SU-DHL-6 (cell line): ENCODE measurements at regions not wholly inside any gene's neighbourhood (a gene's known extent, or its start where the extent isn't known, plus 50 kb on each side); places are given as distances from the start of the nearest gene placed in this dataset.

Experiments used
- H2AFZ ChIP-seq: fragments of 200-600 bp; sonication (generic); 2 replicates; pipeline ENCODE4 v1.6.1; 2014; ENCODE audit warnings: low read depth, mild to moderate bottlenecking, moderate library complexity, mixed read lengths, antibody characterized with exemption, low read length; ENCODE audit not compliant: severe bottlenecking
- H3F3A ChIP-seq: fragments of 200-600 bp; shearing (Covaris generic); 2 replicates; pipeline ENCODE4 v1.6.0; 2016; ENCODE audit warnings: antibody characterized with exemption, mild to moderate bottlenecking; ENCODE audit not compliant: insufficient read depth
- H3K27ac ChIP-seq: fragments of 200-600 bp; sonication (generic); 2 replicates; pipeline ENCODE4 v1.5.1; 2016; ENCODE audit warnings: low read depth, mild to moderate bottlenecking, low read length, moderate library complexity, mixed read lengths
- H3K27me3 ChIP-seq: fragments of 200-600 bp; sonication (generic), shearing (Covaris generic); 2 replicates; pipeline ENCODE4 v1.6.0; 2014; ENCODE audit warnings: mild to moderate bottlenecking, low read length
- H3K36me3 ChIP-seq: fragments of 200-600 bp; sonication (generic); 2 replicates; pipeline ENCODE4 v1.6.1; 2014; ENCODE audit warnings: mild to moderate bottlenecking, low read length, mixed read lengths
- H3K4me2 ChIP-seq: fragments of 300-600, 200-600 bp; shearing (Covaris generic), sonication (generic); 2 replicates; pipeline ENCODE4 v1.6.0; 2014; ENCODE audit warnings: low read length, low read depth, mild to moderate bottlenecking; ENCODE audit not compliant: poor library complexity, severe bottlenecking
- H3K4me3 ChIP-seq: fragments of 200-600 bp; sonication (generic); 2 replicates; pipeline ENCODE4 v1.5.1; 2014; ENCODE audit warnings: antibody characterized with exemption, low read length, mild to moderate bottlenecking, mixed read lengths; ENCODE audit not compliant: insufficient read depth, poor library complexity, severe bottlenecking
- H3K79me2 ChIP-seq: fragments of 200-600 bp; sonication (generic); 2 replicates; pipeline ENCODE4 v1.6.1; 2014; ENCODE audit warnings: mild to moderate bottlenecking, low read length, moderate library complexity; ENCODE audit not compliant: insufficient read depth
- H3K9ac ChIP-seq: fragments of 200-600 bp; sonication (generic); 2 replicates; pipeline ENCODE4 v1.7.0; 2014; ENCODE audit warnings: mild to moderate bottlenecking, low read length
- H3K9me2 ChIP-seq: fragments of 200-600 bp; sonication (generic); replicated peaks from 2 replicates; pipeline ENCODE4 v1.6.1; 2014; ENCODE audit warnings: low read length; ENCODE audit not compliant: insufficient read depth
- H3K9me3 ChIP-seq: fragments of 200-600 bp; sonication (generic); 2 replicates; pipeline ENCODE4 v1.6.1; 2014; ENCODE audit warnings: low read length, mixed read lengths; ENCODE audit not compliant: insufficient read depth
- H4K20me1 ChIP-seq: fragments of 200-600 bp; sonication (generic); 2 replicates; pipeline ENCODE4 v1.6.1; 2014; ENCODE audit warnings: low read depth, mild to moderate bottlenecking, antibody characterized with exemption, low read length, moderate library complexity, mixed read lengths
- CTCF ChIP-seq: fragments of 200-600 bp; sonication (generic); IDR thresholded peaks from one replicate; pipeline ENCODE4 v1.5.1; 2017; ENCODE audit warnings: antibody characterized with exemption, mild to moderate bottlenecking, low read length, moderate library complexity; ENCODE audit not compliant: insufficient read depth, poor library complexity, severe bottlenecking
- EZH2phosphoT487 ChIP-seq: fragments of 200-600 bp; sonication (generic), shearing (Covaris generic); conservative IDR thresholded peaks from 2 replicates; pipeline ENCODE4 v1.6.1; 2018; ENCODE audit warnings: mild to moderate bottlenecking, antibody characterized with exemption, low read length, moderate library complexity, mixed read lengths

GRCh38 chr2:7278984-7279383 lies 361.8 kb downstream of the RNF144A start:
- TF ChIP-seq EZH2phosphoT487: no peak
- TF ChIP-seq CTCF: no peak
- Histone ChIP-seq H3K27me3 (no peaks in the 10 kb centered on the region), H3K27ac (no peak overlapping the region), H3K9ac (no peak overlapping the region), H3K36me3 (no peaks in the 10 kb centered on the region), H4K20me1 (no peaks in the 10 kb centered on the region), H3K9me2 (no peaks in the 10 kb centered on the region), H3K9me3 (no peaks in the 10 kb centered on the region), H3K4me2 (no peak overlapping the region), H3K79me2 (no peaks in the 10 kb centered on the region), H2AFZ (no peak overlapping the region), H3K4me3 (no peak overlapping the region), H3F3A (no peaks in the 10 kb centered on the region)

DNA sequence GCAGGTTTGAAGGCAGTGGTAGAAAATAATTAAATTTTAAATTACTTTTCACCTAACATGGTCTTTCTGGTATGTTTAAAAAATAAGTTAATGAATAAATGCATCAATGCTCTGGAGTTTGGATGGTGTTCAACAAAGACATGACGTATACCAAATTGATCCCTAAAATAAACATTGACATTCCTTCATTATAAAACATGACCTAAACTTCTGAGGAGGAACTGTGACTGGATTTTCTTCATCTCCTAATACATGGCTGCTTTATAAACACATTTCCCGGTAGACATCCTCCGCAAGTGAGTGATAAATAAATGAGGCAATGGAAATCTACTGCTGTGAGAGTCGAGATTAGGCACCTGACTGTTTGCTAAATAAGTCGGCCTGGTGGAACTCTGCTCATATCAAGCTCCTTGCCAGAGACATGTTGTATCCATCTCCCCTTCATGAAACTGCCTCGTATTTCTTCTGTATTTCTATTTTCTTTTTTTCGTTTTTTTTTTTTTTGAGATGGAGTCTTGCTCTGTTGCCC lies 362.3 kb downstream of the RNF144A start:
- no peak overlapping the region for H3K9ac ChIP-seq
- H3K27me3 ChIP-seq: no peaks in the 10 kb centered on the region
- no peak overlapping the region for H3K4me2 ChIP-seq
- no peaks in the 10 kb centered on the region for H3K79me2 ChIP-seq
- no peak for TF ChIP-seq EZH2phosphoT487
- no peak for TF ChIP-seq CTCF
- no peaks in the 10 kb centered on the region for H3K9me3 ChIP-seq
- no peaks in the 10 kb centered on the region for H4K20me1 ChIP-seq
- no peak overlapping the region for H3K4me3 ChIP-seq
- H3F3A ChIP-seq: no peaks in the 10 kb centered on the region
- no peaks in the 10 kb centered on the region for H3K36me3 ChIP-seq
- H3K9me2 ChIP-seq: no peaks in the 10 kb centered on the region
- no peak overlapping the region for H3K27ac ChIP-seq
- H2AFZ ChIP-seq: no peak overlapping the region

DNA sequence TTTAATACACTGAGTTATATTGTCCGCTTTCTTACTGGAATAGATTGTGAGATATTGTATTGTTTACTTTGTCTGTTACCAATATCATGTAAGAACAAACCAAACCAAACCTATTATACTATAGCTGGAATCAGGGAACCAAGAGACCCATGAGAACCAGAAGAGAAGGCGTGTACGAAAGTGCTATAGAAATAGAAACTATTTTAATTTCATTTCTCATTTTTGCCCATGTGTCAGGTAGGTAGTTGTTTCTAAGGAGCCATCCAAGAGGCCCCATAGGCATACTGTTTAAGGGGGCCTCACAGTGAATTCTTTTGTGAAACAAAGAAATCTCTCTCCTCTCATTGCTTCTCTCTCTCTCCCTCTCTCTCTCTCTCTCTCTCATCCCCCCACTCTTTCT lies 363.6 kb downstream of the RNF144A start:
- Histone ChIP-seq H3K27ac (no peak overlapping the region), H3K4me2 (no peak overlapping the region), H3K27me3 (no peaks in the 10 kb centered on the region), H3K9me3 (no peaks in the 10 kb centered on the region), H3F3A (no peaks in the 10 kb centered on the region), H3K9me2 (no peaks in the 10 kb centered on the region), H3K9ac (no peak overlapping the region), H3K79me2 (no peaks in the 10 kb centered on the region), H2AFZ (no peak overlapping the region), H3K36me3 (no peaks in the 10 kb centered on the region), H4K20me1 (no peaks in the 10 kb centered on the region), H3K4me3 (no peak overlapping the region)
- TF ChIP-seq CTCF: no peak
- no peak for TF ChIP-seq EZH2phosphoT487
